Upper lobe of left lung (tissue), 6 donors: ENCODE measurements at regions not wholly inside any gene's neighbourhood (a gene's known extent, or its start where the extent isn't known, plus 50 kb on each side); places are given as distances from the start of the nearest gene placed in this dataset.
"Not testable (repeated sequence)": the region's sequence is repeated elsewhere in the genome, so short reads cannot be mapped to it uniquely, and the experiment has no call there.

ENCODE experiments used
- ATAC-seq, 2 donors: fragments of 200-7000 bp; cut with Tn5 transposase; one replicate each; pipeline ENCODE4 v1.9.1; 2022; ENCODE audit warnings: mild to moderate bottlenecking in 2 of 2, moderate library complexity in 2 of 2; ENCODE audit not compliant: low FRiP score in 2 of 2
- DNase-seq, 2 donors: peaks; one replicate each; pipeline ENCODE4 v3.0.0-alpha.2; 2019 to 2020
- H3K27ac ChIP-seq, 4 donors: fragments of 200-600 bp; sonication (generic); one replicate each; pipeline ENCODE4 v1.5.1; 2016 to 2019
- H3K27me3 ChIP-seq, 4 donors: fragments of 200-600 bp; sonication (generic); one replicate each; pipeline ENCODE4 v1.5.1; 2017 to 2019
- H3K36me3 ChIP-seq, 4 donors: fragments of 200-600 bp; sonication (generic); one replicate each; pipeline ENCODE4 v1.5.1; 2016 to 2019
- H3K4me1 ChIP-seq, 4 donors: fragments of 200-600 bp; sonication (generic); one replicate each; pipeline ENCODE4 v1.5.1; 2018 to 2019
- H3K4me3 ChIP-seq, 4 donors: fragments of 200-600 bp; sonication (generic); one replicate each; pipeline ENCODE4 v1.5.1; 2017 to 2019; ENCODE audit warnings: mild to moderate bottlenecking in 2 of 4, moderate library complexity in 1 of 4
- H3K9me3 ChIP-seq, 4 donors: fragments of 200-600 bp; sonication (generic); one replicate each; pipeline ENCODE4 v1.5.1; 2018 to 2019
- CTCF ChIP-seq, 6 experiments: fragments of 450-650 bp in 4 of 6; fragments of 200-600 bp in 2 of 6; sonication (generic) in 2 of 6; IDR thresholded peaks; one replicate each; pipeline ENCODE4 v1.5.1; 2016 to 2019; ENCODE audit warnings: antibody characterized with exemption in 6 of 6
- EP300 ChIP-seq, 4 donors: sonication (generic); formaldehyde crosslinking; IDR thresholded peaks; one replicate each; pipeline ENCODE4 v1.5.1; 2017; ENCODE audit warnings: antibody characterized with exemption in 4 of 4, control low read depth in 2 of 4
- POLR2A ChIP-seq, 4 donors: fragments of 450-650 bp; IDR thresholded peaks; one replicate each; pipeline ENCODE4 v1.5.1; 2016 to 2017; ENCODE audit warnings: antibody characterized with exemption in 4 of 4, mild to moderate bottlenecking in 2 of 4
- POLR2AphosphoS5 ChIP-seq, 2 donors: sonication (generic); formaldehyde crosslinking; IDR thresholded peaks; one replicate each; pipeline ENCODE4 v1.5.1; 2017; ENCODE audit warnings: antibody characterized with exemption in 2 of 2
- WGBS, 2 donors: methylation state at CpG; one replicate each; pipeline ENCODE4 v1.1.5; 2017 to 2018; 5-methylcytosine and 5-hydroxymethylcytosine counted together
- donor health status: DM: no; HTN: no; CAD: no; lungs with moderate emphysema.
- donor health status: DM: no; HTN: yes; CAD: no; lungs with severe emphysema.

- Histone ChIP-seq H3K27me3 (peaks cover 0 to 46% (median 12%) of the 10 kb centered on the region in 4 donors), H3K4me3 (no peak overlapping the region), H3K36me3 (no peaks in the 10 kb centered on the region), H3K4me1 (peaks cover 6 to 20% (median 8%) of the 10 kb centered on the region in 4 donors), H3K9me3 (peaks cover 0 to 10% (median 2%) of the 10 kb centered on the region in 4 donors), H3K27ac (no peak overlapping the region)
- DNase-seq = no peak
- TF ChIP-seq POLR2AphosphoS5 (IDR thresholded peaks at IDR 0.05) (no peak), CTCF (IDR thresholded peaks at IDR 0.05) (no peak), POLR2A (IDR thresholded peaks at IDR 0.05) (no peak), EP300 (IDR thresholded peaks at IDR 0.05) (no peak)
- 61 to 68% methylated on average over 4 of the region's 4 CpGs for WGBS, 2 donors
- ATAC-seq = no peak
Observed at GRCh38 chr4:3875466-3875865, 109.3 kb downstream of the ADRA2C start.

DNA sequence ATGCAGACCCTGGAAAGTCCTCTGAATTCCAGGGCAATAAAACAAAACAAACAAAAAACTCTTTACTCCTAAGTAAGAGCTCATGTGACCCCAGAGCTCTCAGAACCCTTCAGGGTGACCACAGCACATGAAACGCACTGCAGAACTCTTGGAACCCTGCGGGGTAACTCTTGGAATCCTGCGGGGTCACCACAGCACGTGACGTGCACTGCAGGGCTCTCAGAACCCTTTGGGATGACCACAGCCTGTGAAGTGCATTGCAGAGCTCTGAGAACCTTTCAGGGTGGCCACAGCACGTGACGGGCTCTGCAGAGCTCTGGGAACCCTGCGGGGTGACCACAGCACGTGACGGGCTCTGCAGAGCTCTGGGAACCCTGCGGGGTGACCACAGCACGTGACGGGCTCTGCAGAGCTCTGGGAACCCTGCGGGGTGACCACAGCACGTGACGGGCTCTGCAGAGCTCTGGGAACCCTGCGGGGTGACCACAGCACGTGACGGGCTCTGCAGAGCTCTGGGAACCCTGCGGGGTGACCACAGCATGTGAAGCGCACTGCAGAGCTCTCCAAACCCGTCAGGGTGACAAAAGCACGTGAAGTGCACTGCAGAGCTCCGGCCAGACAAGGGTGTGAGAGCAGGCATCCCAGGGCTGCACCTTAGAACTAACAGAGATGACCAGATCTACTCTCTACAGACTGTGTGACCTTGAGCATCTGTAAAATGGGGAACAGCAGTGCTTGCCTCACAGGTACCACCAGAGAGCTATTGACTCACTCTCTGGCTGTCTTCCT lies 110.1 kb downstream of the ADRA2C start:
- ATAC-seq, H3K36me3 ChIP-seq, DNase-seq, H3K9me3 ChIP-seq, H3K27ac ChIP-seq, H3K4me3 ChIP-seq: not testable (repeated sequence)
- peaks cover 8 to 20% (median 9%) of the 10 kb centered on the region in 4 donors for H3K4me1 ChIP-seq
- 58 to 67% methylated on average over 11 to 18 of the region's 24 CpGs for WGBS, 2 donors
- H3K27me3 ChIP-seq = peaks cover 0 to 42% (median 13%) of the 10 kb centered on the region in 4 donors

DNA sequence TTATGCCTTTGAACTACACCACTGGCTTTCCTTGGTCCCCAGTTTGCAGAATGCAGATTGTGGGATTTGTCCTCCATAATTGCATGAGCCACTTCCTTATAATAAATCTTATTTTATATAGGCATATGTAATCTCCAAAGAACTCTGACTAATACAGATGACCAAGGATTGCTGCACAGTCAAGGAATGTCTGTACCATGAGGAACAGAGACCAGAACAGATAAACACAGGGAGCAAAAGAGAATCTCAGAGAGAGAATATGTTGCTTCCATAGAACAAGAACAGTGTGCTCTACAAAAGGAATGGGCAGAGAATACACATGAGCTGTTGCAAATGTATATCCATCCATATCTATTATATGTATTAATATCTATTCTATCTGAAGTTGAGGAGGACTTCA lies 111.1 kb downstream of the ADRA2C start:
- no peak for TF ChIP-seq EP300 (IDR thresholded peaks at IDR 0.05)
- TF ChIP-seq POLR2A (IDR thresholded peaks at IDR 0.05) = no peak
- TF ChIP-seq CTCF (IDR thresholded peaks at IDR 0.05) = no peak
- TF ChIP-seq POLR2AphosphoS5 (IDR thresholded peaks at IDR 0.05) = no peak
- Histone ChIP-seq H3K36me3 (no peaks in the 10 kb centered on the region), H3K9me3 (peaks cover 0 to 10% (median 2%) of the 10 kb centered on the region in 4 donors), H3K4me3 (no peak overlapping the region), H3K27ac (no peak overlapping the region), H3K27me3 (peaks cover 0 to 32% (median 10%) of the 10 kb centered on the region in 4 donors), H3K4me1 (peaks cover 8 to 12% (median 9%) of the 10 kb centered on the region in 4 donors)
- ATAC-seq = no peak
- no peak for DNase-seq

DNA sequence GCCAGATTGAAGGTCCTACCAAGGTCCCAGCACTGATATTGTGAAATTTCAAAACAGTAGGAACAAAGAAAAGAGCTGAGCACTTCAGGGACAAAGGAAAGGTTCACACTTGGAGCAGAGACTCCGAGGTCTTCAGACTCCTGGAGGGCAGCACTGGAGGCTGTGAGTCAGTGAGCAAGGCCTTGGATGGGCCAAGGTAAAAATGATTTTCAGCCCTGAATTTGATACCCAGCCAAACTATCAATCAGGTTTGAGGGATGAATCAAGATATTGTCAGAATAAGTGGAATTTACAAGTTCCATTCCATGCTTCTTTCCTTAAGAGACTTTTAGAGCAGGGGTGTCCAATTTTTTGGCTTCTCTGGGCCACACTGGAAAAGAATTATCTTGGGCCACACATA lies 111.7 kb downstream of the ADRA2C start:
- H3K9me3 ChIP-seq = peaks cover 0 to 10% (median 2%) of the 10 kb centered on the region in 4 donors
- no peak for DNase-seq
- no peak overlapping the region for H3K27ac ChIP-seq
- peaks cover 0 to 28% (median 10%) of the 10 kb centered on the region in 4 donors for H3K27me3 ChIP-seq
- peaks cover 8 to 12% (median 9%) of the 10 kb centered on the region in 4 donors for H3K4me1 ChIP-seq
- ATAC-seq = no peak
- 88 to 91% methylated on average over 1 of the region's 1 CpG for WGBS, 2 donors
- H3K4me3 ChIP-seq = no peak overlapping the region
- TF ChIP-seq POLR2A (IDR thresholded peaks at IDR 0.05) (no peak), POLR2AphosphoS5 (IDR thresholded peaks at IDR 0.05) (no peak), CTCF (IDR thresholded peaks at IDR 0.05) (no peak), EP300 (IDR thresholded peaks at IDR 0.05) (no peak)
- H3K36me3 ChIP-seq = no peaks in the 10 kb centered on the region

- no peak for ATAC-seq
- TF ChIP-seq POLR2AphosphoS5 (IDR thresholded peaks at IDR 0.05) (no peak), EP300 (IDR thresholded peaks at IDR 0.05) (no peak), POLR2A (IDR thresholded peaks at IDR 0.05) (no peak), CTCF (IDR thresholded peaks at IDR 0.05) (no peak)
- Histone ChIP-seq H3K27ac (no peak overlapping the region), H3K4me1 (peaks cover 8 to 12% (median 9%) of the 10 kb centered on the region in 4 donors), H3K4me3 (no peak overlapping the region), H3K27me3 (peaks cover 0 to 20% (median 10%) of the 10 kb centered on the region in 4 donors), H3K9me3 (peaks cover 0 to 10% (median 2%) of the 10 kb centered on the region in 4 donors), H3K36me3 (no peaks in the 10 kb centered on the region)
- no peak for DNase-seq
- 90 to 97% methylated on average over 2 of the region's 2 CpGs for WGBS, 2 donors
Observed at GRCh38 chr4:3878678-3879077, 112.5 kb downstream of the ADRA2C start.
